DOHH2 (cell line): ENCODE measurements at regions not wholly inside any gene's neighbourhood (a gene's known extent, or its start where the extent isn't known, plus 50 kb on each side); places are given as distances from the start of the nearest gene placed in this dataset.

Source experiments
- H3F3A ChIP-seq: fragments of 200-600 bp; sonication (generic), shearing (Covaris generic); 2 replicates; pipeline ENCODE4 v1.6.0; 2016; ENCODE audit warnings: antibody characterized with exemption, mild to moderate bottlenecking; ENCODE audit not compliant: control insufficient read depth, insufficient read depth
- H3K27ac ChIP-seq: fragments of 200-600 bp; sonication (generic); 2 replicates; pipeline ENCODE4 v1.5.1; 2014; ENCODE audit warnings: low read depth, mild to moderate bottlenecking, low read length, moderate library complexity
- H3K27me3 ChIP-seq: fragments of 200-600 bp; sonication (generic); 2 replicates; pipeline ENCODE4 v1.6.1; 2014; ENCODE audit warnings: mild to moderate bottlenecking, low read length, mixed read lengths; ENCODE audit not compliant: control insufficient read depth
- H3K36me3 ChIP-seq: fragments of 200-600 bp; sonication (generic); 2 replicates; pipeline ENCODE4 v1.6.1; 2014; ENCODE audit warnings: mild to moderate bottlenecking, low read length, moderate library complexity, mixed read lengths; ENCODE audit not compliant: control insufficient read depth
- H3K4me1 ChIP-seq: fragments of 200-600 bp; sonication (generic); 2 replicates; pipeline ENCODE4 v1.6.1; 2014; ENCODE audit warnings: mild to moderate bottlenecking, low read length, mixed read lengths; ENCODE audit not compliant: control insufficient read depth
- H3K4me2 ChIP-seq: fragments of 200-600 bp; sonication (generic); 2 replicates; pipeline ENCODE4 v1.6.0; 2014; ENCODE audit warnings: mild to moderate bottlenecking, low read length, moderate library complexity
- H3K4me3 ChIP-seq: fragments of 200-600 bp; sonication (generic); 2 replicates; pipeline ENCODE4 v1.5.1; 2014; ENCODE audit warnings: mild to moderate bottlenecking, low read length, mixed read lengths
- H3K79me2 ChIP-seq: fragments of 200-600 bp; sonication (generic); 2 replicates; pipeline ENCODE4 v1.6.1; 2014; ENCODE audit warnings: mild to moderate bottlenecking, low read length, mixed read lengths; ENCODE audit not compliant: control insufficient read depth
- H3K9me2 ChIP-seq: fragments of 200-600 bp; sonication (generic); replicated peaks from 2 replicates; pipeline ENCODE4 v1.6.1; 2014; ENCODE audit warnings: mild to moderate bottlenecking, low read length, mixed read lengths; ENCODE audit not compliant: control insufficient read depth
- H3K9me3 ChIP-seq: fragments of 200-600 bp; sonication (generic); 2 replicates; pipeline ENCODE4 v1.6.1; 2014; ENCODE audit warnings: antibody characterized with exemption, low read length, mixed read lengths; ENCODE audit not compliant: control insufficient read depth, insufficient read depth
- H4K20me1 ChIP-seq: fragments of 200-600 bp; sonication (generic); 2 replicates; pipeline ENCODE4 v1.6.0; 2014; ENCODE audit warnings: low read depth, mild to moderate bottlenecking, antibody characterized with exemption, low read length, moderate library complexity; ENCODE audit not compliant: control insufficient read depth, insufficient read depth
- CTCF ChIP-seq: fragments of 200-600 bp; sonication (generic); IDR thresholded peaks from one replicate; pipeline ENCODE4 v1.5.1; 2014; ENCODE audit warnings: antibody characterized with exemption, mild to moderate bottlenecking, low read depth, low read length; ENCODE audit not compliant: poor library complexity, severe bottlenecking
- EZH2phosphoT487 ChIP-seq: fragments of 200-600 bp; sonication (generic); IDR thresholded peaks from 2 replicates; pipeline ENCODE4 v1.6.1; 2017; ENCODE audit warnings: borderline replicate concordance, mild to moderate bottlenecking, antibody characterized with exemption, low read length, moderate library complexity, mixed read lengths

DNA sequence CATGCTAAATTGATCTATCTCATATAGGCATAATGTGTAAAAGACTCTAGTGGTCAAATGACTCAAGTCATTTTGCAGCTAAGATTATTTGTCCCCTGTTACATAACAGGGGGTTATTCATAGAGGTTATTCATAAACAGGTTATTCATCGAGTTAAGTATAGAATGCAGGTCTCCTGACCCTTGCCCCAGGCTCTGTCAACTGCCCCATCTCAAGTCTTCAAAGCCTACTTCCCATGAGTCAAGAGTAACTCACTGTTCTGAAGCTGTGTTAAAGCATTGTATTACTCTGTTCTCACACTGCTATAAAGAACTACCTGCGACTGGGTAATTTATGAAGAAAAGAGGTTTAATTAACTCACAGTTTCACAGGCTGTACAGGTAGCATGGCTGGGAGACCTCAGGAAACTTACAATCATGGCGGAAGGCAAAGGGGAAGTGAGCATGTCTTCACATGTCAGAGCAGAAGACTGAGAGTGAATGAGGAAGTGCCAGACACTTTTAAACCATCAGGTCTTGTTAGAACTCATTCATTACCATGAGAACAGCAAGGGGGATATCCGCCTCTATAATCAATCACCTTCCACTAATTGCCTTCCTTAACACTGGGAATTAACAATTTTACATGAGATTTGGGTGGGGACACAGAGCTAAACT lies 226.2 kb upstream of the BLID start:
- Histone ChIP-seq H3K4me1 (no peaks in the 10 kb centered on the region), H3K27me3 (no peaks in the 10 kb centered on the region), H3K27ac (no peak overlapping the region), H3F3A (no peaks in the 10 kb centered on the region), H3K9me2 (no peaks in the 10 kb centered on the region), H4K20me1 (no peaks in the 10 kb centered on the region), H3K9me3 (peaks cover 3% of the 10 kb centered on the region), H3K4me2 (no peak overlapping the region), H3K36me3 (no peaks in the 10 kb centered on the region), H3K79me2 (no peaks in the 10 kb centered on the region), H3K4me3 (no peak overlapping the region)
- TF ChIP-seq CTCF = no peak
- TF ChIP-seq EZH2phosphoT487 = no peak

DNA sequence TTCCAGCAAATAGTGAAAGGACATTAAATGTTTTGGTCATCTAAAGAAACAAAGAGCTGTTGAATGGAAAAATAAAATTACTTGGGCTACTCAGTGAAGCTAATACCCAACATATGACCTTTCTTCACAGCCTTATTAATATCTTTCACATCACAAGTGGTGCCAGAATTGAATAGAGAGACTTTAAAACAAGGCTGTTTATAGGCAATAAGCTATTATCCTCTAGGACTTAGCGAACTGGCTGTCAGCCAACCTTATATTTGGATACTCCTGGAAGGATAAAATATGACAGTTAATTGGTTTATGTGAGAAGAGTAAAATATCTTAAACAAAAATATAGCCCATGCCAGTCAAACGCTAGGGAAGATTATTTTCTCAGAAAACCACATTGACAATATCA lies 225.5 kb upstream of the BLID start:
- Histone ChIP-seq H3K36me3 (no peaks in the 10 kb centered on the region), H3K9me3 (peaks cover 3% of the 10 kb centered on the region), H3K27me3 (no peaks in the 10 kb centered on the region), H3K4me3 (no peak overlapping the region), H4K20me1 (no peaks in the 10 kb centered on the region), H3F3A (no peaks in the 10 kb centered on the region), H3K79me2 (no peaks in the 10 kb centered on the region), H3K4me2 (no peak overlapping the region), H3K9me2 (no peaks in the 10 kb centered on the region), H3K4me1 (no peaks in the 10 kb centered on the region), H3K27ac (no peak overlapping the region)
- no peak for TF ChIP-seq EZH2phosphoT487
- TF ChIP-seq CTCF = no peak

DNA sequence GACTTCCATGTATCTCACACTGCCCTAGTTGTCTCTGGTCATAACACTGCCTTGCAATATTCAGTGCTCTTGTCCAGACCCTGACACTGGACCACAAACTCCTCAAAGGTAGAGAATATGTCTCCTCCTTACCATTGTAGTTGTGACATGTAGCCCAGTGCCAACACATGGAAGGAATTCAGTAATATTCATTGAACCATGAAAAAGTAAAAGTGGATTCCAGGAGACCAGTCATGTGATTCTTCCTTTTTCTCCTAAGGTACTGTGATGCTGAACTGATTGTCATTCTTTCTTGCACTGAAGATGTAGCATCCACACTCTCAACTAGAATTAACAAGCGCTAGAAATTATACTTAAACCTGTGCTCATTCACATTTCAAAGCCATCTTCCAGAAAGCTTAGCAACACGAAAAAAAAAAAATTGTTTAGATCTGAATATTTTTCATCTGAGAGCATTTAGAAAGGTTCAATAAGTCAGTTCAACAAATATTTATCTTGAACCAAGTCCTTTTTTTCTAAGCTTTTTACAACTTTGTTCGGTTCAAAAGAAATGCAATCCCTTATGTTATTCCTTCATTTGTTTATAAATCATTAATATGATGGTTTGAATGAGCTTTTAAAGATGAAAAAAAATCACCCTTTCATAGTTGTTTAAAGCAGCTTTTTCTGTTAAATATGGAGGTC lies 224.7 kb upstream of the BLID start:
- TF ChIP-seq CTCF (no peak), EZH2phosphoT487 (no peak)
- H3F3A ChIP-seq = no peaks in the 10 kb centered on the region
- no peaks in the 10 kb centered on the region for H3K79me2 ChIP-seq
- no peaks in the 10 kb centered on the region for H3K27me3 ChIP-seq
- H3K4me2 ChIP-seq = no peak overlapping the region
- H3K27ac ChIP-seq = no peak overlapping the region
- H3K36me3 ChIP-seq = no peaks in the 10 kb centered on the region
- H4K20me1 ChIP-seq = no peaks in the 10 kb centered on the region
- H3K4me3 ChIP-seq = no peak overlapping the region
- H3K4me1 ChIP-seq = no peaks in the 10 kb centered on the region
- H3K9me2 ChIP-seq = no peaks in the 10 kb centered on the region
- peaks cover 3% of the 10 kb centered on the region for H3K9me3 ChIP-seq
